Pulmonary artery endothelial cell (primary cell): ENCODE measurements at regions not wholly inside any gene's neighbourhood (a gene's known extent, or its start where the extent isn't known, plus 50 kb on each side); places are given as distances from the start of the nearest gene placed in this dataset.
"Not testable (repeated sequence)": the region's sequence is repeated elsewhere in the genome, so short reads cannot be mapped to it uniquely, and the experiment has no call there.

ENCODE experiments used
- DNase-seq: peaks from one replicate; pipeline ENCODE4 v3.0.0-alpha.2; 2011; ENCODE audit warnings: low read depth, low spot score

- DNase-seq: no peak
Observed at GRCh38 chr5:92364986-92365550, 982.0 kb upstream of the ARRDC3 start.

- DNase-seq: no peak
Observed at GRCh38 chr5:92353107-92354030, 970.3 kb upstream of the ARRDC3 start.

GRCh38 chr5:92337772-92338234 lies 954.7 kb upstream of the ARRDC3 start:
- no peak for DNase-seq

DNA sequence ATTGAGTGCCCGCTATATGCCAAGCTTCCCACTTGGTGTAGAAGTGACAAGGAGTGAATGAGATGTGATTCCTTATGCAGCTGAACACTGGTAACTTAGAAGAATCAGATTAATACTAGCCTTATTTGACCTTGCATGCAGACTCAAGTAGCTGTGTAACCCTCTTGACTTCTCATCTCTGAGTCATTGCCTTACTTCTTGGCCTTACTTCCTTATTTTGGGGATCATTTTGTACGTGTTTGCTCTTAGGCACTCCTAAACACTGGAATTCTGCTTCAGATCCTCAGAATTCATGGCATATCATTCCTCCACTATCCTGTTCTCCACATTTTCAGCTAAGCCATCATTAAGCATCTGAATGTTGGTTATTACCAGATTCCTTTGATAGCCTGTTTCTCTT lies 948.9 kb upstream of the ARRDC3 start:
- DNase-seq: no peak

- no peak for DNase-seq
Observed at GRCh38 chr5:92330365-92330764, 947.2 kb upstream of the ARRDC3 start.

DNA sequence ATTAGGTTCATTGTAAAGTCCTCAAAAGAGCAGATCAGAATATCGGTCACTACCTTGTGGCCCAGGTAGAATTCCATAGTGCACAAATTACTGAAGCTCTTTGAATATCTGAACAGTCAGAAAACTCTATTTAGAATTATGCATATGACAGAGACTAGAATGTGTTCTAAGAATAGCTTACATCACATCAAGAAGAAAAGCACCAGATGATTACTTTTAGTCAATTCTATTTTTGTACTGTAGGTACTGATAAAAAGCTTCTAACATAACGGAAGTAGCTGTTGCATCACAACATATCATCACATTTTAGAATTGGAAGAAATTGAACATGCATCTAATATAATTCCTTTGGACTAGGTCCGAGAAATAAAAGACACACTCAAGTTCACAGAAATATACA lies 946.6 kb upstream of the ARRDC3 start:
- DNase-seq: no peak

DNA sequence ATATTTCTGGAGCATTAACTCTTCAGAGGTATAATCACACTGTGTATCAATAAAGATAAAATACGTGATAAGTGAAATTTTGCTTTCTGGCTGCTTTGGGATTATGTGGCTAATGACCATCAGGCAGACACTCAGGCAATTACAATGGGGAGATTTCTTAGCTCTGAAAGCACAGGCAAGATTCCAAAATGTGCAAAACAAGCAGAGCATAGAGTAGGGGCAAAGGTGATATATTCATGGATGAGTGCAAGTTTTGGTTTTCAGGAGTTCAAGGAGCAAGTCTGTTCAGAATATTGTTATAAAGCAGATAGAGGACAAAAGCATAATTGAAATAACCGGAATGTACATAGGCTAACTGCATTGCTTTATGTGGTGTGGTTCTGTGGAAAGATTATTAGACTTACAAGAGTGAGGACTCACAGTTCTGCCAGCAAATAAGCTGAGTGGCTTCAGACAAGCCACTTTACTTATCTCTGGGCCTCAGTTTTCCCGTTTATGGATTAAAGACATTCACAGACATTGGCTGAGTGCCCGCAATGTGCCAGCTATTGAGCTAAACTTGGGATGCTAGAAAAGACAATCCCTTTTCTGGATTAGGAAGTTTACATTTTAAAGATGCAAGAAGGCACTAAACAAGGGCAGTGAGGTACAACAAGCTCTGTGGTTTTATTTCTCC lies 945.6 kb upstream of the ARRDC3 start:
- no peak for DNase-seq

DNA sequence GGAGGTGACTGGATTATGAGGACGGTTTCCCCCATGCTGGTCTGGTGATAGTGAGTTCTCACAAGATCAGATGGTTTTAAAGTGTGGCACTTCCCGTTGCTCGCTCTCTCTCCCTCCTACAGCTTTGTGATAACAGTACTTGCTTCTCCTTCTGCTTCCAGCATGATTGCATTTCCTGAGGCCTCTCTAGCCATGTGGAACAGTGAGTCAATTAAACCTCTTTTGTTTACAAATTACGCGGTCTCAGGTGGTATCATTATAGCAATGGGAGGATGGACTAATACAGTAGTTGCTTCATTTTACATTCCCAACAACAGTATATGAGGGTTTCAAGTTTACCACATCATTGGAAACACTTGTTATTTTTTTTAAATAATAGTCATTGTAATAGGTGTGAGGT lies 937.3 kb upstream of the ARRDC3 start:
- no peak for DNase-seq

- DNase-seq: no peak
Observed at GRCh38 chr5:92313385-92313784, 930.3 kb upstream of the ARRDC3 start.

DNA sequence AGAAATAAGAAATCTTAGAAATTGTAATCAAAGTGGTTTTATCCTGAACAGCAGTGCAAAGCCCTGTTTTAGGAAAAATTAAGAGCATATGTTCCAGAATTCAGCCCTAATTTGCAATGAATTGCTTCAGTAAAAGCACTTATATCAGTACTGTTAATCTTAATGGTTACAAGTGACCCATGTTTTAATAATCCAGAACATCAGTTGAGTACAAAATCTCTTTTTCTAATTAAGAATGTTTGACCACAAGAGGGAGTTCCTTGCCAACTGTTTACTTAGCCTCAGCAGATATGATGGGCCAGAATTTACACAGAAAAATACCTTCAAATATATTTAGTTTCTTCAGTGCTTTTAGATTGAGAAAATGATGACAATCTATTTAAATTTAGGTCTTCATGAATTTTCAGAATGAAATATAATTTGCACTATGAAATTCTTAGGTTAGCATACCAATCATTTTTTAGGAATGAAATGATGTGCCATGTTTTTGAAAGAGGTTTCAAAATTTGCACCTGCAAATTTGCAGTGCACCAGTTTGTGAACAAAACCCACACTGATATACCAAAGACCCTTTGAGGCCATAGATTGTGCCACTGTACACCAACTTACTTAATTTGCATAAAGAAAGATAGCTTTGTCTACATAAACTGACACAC lies 926.3 kb upstream of the ARRDC3 start:
- peak; percentile 0 for DNase-seq

- no peak for DNase-seq
Observed at GRCh38 chr5:92308679-92309078, 925.6 kb upstream of the ARRDC3 start.

GRCh38 chr5:92302356-92302755 lies 919.2 kb upstream of the ARRDC3 start:
- not testable (repeated sequence) for DNase-seq

GRCh38 chr5:92283521-92283920 lies 900.4 kb upstream of the ARRDC3 start:
- DNase-seq: no peak

DNA sequence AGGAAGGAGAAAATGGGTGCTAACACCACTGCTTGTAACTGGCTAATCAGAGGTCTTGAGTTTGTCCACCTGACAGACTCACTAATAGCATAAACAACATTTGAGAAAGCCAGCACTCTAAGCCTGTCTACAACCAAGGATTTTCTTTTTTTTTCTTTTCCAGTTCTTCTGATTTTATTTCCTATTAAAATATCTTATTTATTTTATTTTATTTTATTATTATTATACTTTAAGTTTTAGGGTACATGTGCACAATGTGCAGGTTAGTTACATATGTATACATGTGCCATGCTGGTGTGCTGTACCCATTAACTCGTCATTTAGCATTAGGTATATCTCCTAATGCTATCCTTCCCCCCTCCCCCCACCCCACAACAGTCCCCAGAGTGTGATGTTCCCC lies 888.6 kb upstream of the ARRDC3 start:
- not testable (repeated sequence) for DNase-seq

DNA sequence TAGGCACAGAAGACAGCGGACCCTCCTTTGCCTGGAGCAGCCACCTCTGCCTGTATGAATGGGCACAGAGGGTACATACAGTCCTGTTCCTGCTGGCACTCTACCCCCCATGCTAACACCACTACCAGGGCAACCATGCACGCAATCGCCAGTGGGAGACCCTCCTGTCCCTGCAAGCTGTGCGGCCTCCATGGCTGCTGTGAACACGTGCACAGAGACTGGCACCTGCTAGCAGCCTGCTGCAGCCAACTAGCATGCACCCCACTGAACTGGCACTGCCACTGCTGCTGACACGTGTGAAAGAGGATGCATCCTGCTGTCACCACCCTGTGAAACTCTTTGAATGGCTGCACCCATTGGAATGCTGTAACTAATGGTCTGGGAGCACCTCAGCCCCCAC lies 885.2 kb upstream of the ARRDC3 start:
- DNase-seq: no peak

DNA sequence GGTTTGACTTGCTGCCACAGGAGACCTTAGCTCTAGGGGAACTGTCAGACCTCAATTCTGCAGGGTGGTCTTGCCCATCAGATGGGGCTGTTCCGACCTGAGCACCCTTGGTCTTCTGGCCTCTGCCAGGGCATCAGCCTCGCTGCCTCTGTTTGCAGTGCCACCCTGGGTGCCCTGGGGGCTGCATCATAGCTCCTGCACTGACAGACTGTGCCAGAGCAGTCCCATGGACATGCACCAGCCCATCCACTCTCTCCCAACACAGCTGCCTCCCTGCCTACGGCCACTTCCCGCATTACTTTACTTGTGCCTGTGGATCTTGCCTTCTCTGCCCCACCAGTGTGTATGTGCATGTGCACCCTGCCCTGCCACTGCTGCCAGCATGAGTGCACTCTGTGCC lies 884.7 kb upstream of the ARRDC3 start:
- DNase-seq: no peak

- no peak for DNase-seq
Observed at GRCh38 chr5:92265804-92266203, 882.7 kb upstream of the ARRDC3 start.

GRCh38 chr5:92255605-92256004 lies 872.5 kb upstream of the ARRDC3 start:
- not testable (repeated sequence) for DNase-seq

DNA sequence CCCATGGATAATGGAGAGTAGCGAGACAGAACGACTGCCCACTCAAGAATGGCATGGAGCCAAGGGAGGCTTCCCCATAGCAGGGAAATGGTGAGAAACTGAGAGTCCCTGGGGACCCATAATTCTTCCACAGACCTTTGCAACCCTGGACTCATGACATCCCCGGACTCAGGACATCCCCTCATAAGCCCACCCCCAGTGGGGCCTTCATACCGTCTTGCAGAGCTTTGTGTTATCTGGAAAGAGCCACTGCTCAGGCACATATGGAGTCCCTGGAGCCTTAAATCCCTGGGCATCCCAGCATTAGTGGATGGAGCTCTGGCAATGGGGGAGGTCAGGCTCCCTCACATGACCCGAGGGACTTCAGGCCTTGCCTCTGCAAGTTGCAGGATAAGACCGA lies 865.4 kb upstream of the ARRDC3 start:
- DNase-seq: no peak

DNA sequence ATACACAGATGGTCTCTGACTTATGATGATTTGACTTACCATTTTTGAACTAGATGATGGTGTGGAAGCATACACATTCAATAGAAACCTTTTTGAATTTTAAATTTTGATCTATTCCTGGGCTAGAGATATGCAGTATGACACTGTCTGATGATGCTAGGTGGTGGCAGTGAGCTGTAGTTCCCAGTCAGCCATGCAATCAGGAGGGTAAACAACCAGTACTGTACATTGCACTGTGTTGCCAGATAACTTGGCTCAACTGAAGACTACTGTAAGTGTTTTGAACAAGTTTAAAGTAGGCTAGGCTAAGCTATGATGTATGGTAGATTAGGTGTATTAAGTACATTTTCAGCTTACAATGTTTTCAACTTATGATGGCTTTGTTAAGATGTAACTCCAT lies 859.1 kb upstream of the ARRDC3 start:
- no peak for DNase-seq

DNA sequence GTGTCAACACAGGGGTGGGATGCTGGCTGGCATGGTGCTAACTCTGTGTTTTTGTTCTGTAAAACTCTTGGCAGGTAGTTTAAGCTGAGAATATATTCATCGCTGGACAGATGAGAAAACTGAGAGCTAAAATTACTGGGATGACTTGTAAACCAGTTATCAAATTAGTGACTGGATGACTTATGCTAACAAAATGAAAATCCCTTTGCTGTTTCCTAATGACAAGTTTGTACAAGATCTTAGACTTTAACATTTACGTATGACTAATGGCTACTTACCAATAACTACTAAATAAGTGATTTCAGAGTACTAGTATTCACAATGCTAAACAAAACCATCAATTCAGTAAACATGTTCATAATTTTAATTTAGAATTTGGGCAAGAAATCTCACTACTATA lies 854.8 kb upstream of the ARRDC3 start:
- no peak for DNase-seq

- no peak for DNase-seq
Observed at GRCh38 chr5:92222449-92222848, 839.3 kb upstream of the ARRDC3 start.
